Keratinocyte (primary cell): ENCODE measurements at regions not wholly inside any gene's neighbourhood (a gene's known extent, or its start where the extent isn't known, plus 50 kb on each side); places are given as distances from the start of the nearest gene placed in this dataset.

Source experiments
- DNase-seq: peaks from one replicate; pipeline ENCODE4 v3.0.0-alpha.2; 2011; ENCODE audit warnings: low read depth, missing footprints, low spot score
- FAIRE-seq: peaks from 2 replicates; lab custom pipeline; 2011; peaks lifted over from hg19 to GRCh38; lab: Jason Lieb, UNC
- H2AFZ ChIP-seq: 2 replicates; pipeline ENCODE4 v1.6.0; 2012; ENCODE audit warnings: low read length, control low read depth, inconsistent platforms; ENCODE audit not compliant: control insufficient read depth
- H3K27ac ChIP-seq: 2 replicates; pipeline ENCODE4 v1.5.1; 2011; ENCODE audit warnings: low read length; ENCODE audit not compliant: control insufficient read depth, insufficient read depth
- H3K27me3 ChIP-seq: 3 replicates; pipeline ENCODE4 v1.6.0; 2011; ENCODE audit warnings: low read length; ENCODE audit not compliant: control insufficient read depth, insufficient read depth; ENCODE audit errors: extremely low read depth
- H3K36me3 ChIP-seq, 2 experiments: 2 replicates in 1 of 2; 3 replicates in 1 of 2; pipeline ENCODE4 v1.5.1; 2011; ENCODE audit warnings: low read length in 2 of 2, mild to moderate bottlenecking in 1 of 2; ENCODE audit not compliant: control insufficient read depth in 2 of 2, insufficient read depth in 2 of 2; ENCODE audit errors: extremely low read depth in 1 of 2
- H3K4me1 ChIP-seq: 3 replicates; pipeline ENCODE4 v1.5.1; 2011; ENCODE audit warnings: low read length; ENCODE audit not compliant: control insufficient read depth, insufficient read depth; ENCODE audit errors: extremely low read depth
- H3K4me2 ChIP-seq: 3 replicates; pipeline ENCODE4 v1.6.0; 2011; ENCODE audit warnings: low read depth, low read length; ENCODE audit not compliant: control insufficient read depth, insufficient read depth; ENCODE audit errors: extremely low read depth
- H3K4me3 ChIP-seq, 3 experiments: fragments of 200-600 bp in 1 of 3; sonication (generic) in 1 of 3; 2 replicates in 2 of 3; 3 replicates in 1 of 3; pipeline ENCODE4 v1.5.1; 2011 to 2016; ENCODE audit warnings: low read length in 3 of 3, mild to moderate bottlenecking in 3 of 3, control low read depth in 2 of 3, inconsistent platforms in 1 of 3, low read depth in 1 of 3, mixed read lengths in 1 of 3, mixed run types in 1 of 3, moderate library complexity in 1 of 3; ENCODE audit not compliant: control insufficient read depth in 2 of 3, insufficient read depth in 2 of 3; ENCODE audit errors: extremely low read depth in 1 of 3
- H3K79me2 ChIP-seq: 2 replicates; pipeline ENCODE4 v1.6.0; 2012; ENCODE audit warnings: low read length; ENCODE audit not compliant: control insufficient read depth, insufficient read depth
- H3K9ac ChIP-seq: 3 replicates; pipeline ENCODE4 v1.6.0; 2011; ENCODE audit warnings: low read length; ENCODE audit not compliant: control insufficient read depth, insufficient read depth; ENCODE audit errors: extremely low read depth
- H3K9me1 ChIP-seq: 3 replicates; pipeline ENCODE4 v1.6.0; 2011; ENCODE audit warnings: low read length; ENCODE audit not compliant: control insufficient read depth, insufficient read depth; ENCODE audit errors: extremely low read depth
- H3K9me3 ChIP-seq: 2 replicates; pipeline ENCODE4 v1.5.1; 2012; ENCODE audit warnings: low read depth, low read length; ENCODE audit not compliant: control insufficient read depth
- H4K20me1 ChIP-seq: 3 replicates; pipeline ENCODE4 v1.6.0; 2011; ENCODE audit warnings: low read length; ENCODE audit not compliant: control insufficient read depth, insufficient read depth; ENCODE audit errors: extremely low read depth
- CTCF ChIP-seq, 3 experiments: IDR thresholded peaks in 1 of 3; conservative IDR thresholded peaks in 1 of 3; optimal IDR thresholded peaks in 1 of 3; 2 replicates in 2 of 3; 3 replicates in 1 of 3; pipeline versions ENCODE3 to v1.5.1; 2011; ENCODE audit warnings: low read length in 3 of 3, mild to moderate bottlenecking in 3 of 3, moderate library complexity in 2 of 3, control low read depth in 1 of 3, inconsistent platforms in 1 of 3; ENCODE audit not compliant: insufficient read depth in 2 of 3; ENCODE audit errors: extremely low read depth in 1 of 3
- EZH2 ChIP-seq: IDR thresholded peaks from one replicate; pipeline ENCODE4 v1.6.1; 2012; ENCODE audit warnings: inconsistent platforms, mild to moderate bottlenecking, low read length, moderate library complexity
- dilution Hi-C: fragments of 300-500 bp; cut with MboI; formaldehyde crosslinking; loops from one replicate; pipeline ENCODE4 v1.7.0; 2020; ENCODE audit warnings: low sequenced_read_pairs; ENCODE audit not compliant: extremely low pct_ligation_motif_present

GRCh38 chrX:23482561-23482960 lies 147.9 kb downstream of the PTCHD1 start:
- DNase-seq (no peak), FAIRE-seq (no peak)
- TF ChIP-seq EZH2 (no peak), CTCF (optimal IDR thresholded peaks at IDR 0.05 in 1 of 3, IDR thresholded peaks at IDR 0.05 in 1 of 3, conservative IDR thresholded peaks at IDR 0.05 in 1 of 3; ENCODE audit: extremely low read depth in 1 of 3, insufficient read depth in 2 of 3, low read length in 3 of 3) (no peak)
- Histone ChIP-seq H3K79me2 (no peaks in the 10 kb centered on the region), H3K9ac (no peak overlapping the region), H2AFZ (no peak overlapping the region), H3K4me2 (no peak overlapping the region), H3K4me3 (no peak overlapping the region), H4K20me1 (no peaks in the 10 kb centered on the region), H3K9me3 (no peaks in the 10 kb centered on the region), H3K9me1 (no peaks in the 10 kb centered on the region), H3K4me1 (no peaks in the 10 kb centered on the region), H3K27ac (no peak overlapping the region), H3K27me3 (no peaks in the 10 kb centered on the region), H3K36me3 (no peaks in the 10 kb centered on the region)
- dilution Hi-C loops = no loop called here

- TF ChIP-seq CTCF (optimal IDR thresholded peaks at IDR 0.05 in 1 of 3, IDR thresholded peaks at IDR 0.05 in 1 of 3, conservative IDR thresholded peaks at IDR 0.05 in 1 of 3; ENCODE audit: extremely low read depth in 1 of 3, insufficient read depth in 2 of 3, low read length in 3 of 3) = no peak
- TF ChIP-seq EZH2 = no peak
- dilution Hi-C loops = no loop called here
- H3K4me1 ChIP-seq = no peaks in the 10 kb centered on the region
These were observed 148.7 kb downstream of the PTCHD1 start for GRCh38 chrX:23483396-23483795.

More at GRCh38 chrX:23483396-23483795, 148.7 kb downstream of the PTCHD1 start:
- DNase-seq = no peak
- no peak overlapping the region for H3K4me3 ChIP-seq
- no peaks in the 10 kb centered on the region for H4K20me1 ChIP-seq
- H2AFZ ChIP-seq = no peak overlapping the region
- FAIRE-seq = no peak
- no peaks in the 10 kb centered on the region for H3K9me3 ChIP-seq
- no peaks in the 10 kb centered on the region for H3K9me1 ChIP-seq
- H3K4me2 ChIP-seq = no peak overlapping the region
- no peaks in the 10 kb centered on the region for H3K79me2 ChIP-seq
- H3K9ac ChIP-seq = no peak overlapping the region
- no peaks in the 10 kb centered on the region for H3K27me3 ChIP-seq
- no peaks in the 10 kb centered on the region for H3K36me3 ChIP-seq
- H3K27ac ChIP-seq = no peak overlapping the region
